Stimulated activated CD4-positive, alpha-beta T cell treated with anti-CD3 and anti-CD28 coated beads, TNF-alpha, amount 100 ng/mL, for 24 hours (primary cell): ENCODE measurements at regions not wholly inside any gene's neighbourhood (a gene's known extent, or its start where the extent isn't known, plus 50 kb on each side); places are given as distances from the start of the nearest gene placed in this dataset.

Experiments
- DNase-seq, 3 experiments: peaks; one replicate each; pipeline ENCODE4 v3.0.0-alpha.2; 2020; ENCODE audit warnings: low read depth in 3 of 3

DNA sequence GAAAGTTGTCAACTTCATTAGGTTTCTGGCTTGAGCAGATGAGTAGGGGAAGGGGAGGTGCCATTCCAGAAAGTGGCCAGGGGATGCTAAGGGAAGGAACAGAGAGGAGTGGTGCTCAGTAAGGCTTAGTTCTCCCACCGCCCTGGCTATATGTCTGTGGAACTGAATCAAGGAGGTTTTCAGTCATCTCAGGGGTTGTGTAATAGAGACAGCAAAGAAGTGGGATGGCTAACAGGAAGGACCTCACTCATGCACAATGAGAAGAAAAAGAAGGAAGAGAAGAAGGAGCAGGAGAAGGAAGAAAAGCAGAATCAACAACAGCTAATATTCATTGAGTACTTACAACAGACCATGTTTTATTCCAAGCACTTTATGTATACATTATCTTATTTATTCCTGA is 368.7 kb downstream of the MID1IP1 start:
- no peak for DNase-seq

DNA sequence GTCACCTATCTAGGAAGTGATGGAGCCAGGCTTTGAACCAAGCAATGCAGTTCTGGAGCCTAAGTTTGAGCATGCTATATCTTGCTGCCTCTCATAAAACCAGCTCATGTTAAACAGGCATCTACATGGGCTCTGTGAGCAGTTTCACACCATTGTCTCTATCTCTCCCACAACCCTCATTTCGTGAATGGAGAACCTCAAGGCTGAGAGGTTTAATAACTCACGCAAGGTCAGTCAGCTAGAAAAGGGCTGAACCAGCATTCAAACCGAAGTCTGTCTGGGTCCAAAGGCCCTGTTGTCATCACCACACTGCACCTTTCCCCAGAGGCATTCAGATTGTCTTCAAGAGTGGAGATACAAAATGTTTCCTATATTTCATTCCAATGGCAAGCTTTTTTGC is 369.2 kb downstream of the MID1IP1 start:
- no peak for DNase-seq

DNA sequence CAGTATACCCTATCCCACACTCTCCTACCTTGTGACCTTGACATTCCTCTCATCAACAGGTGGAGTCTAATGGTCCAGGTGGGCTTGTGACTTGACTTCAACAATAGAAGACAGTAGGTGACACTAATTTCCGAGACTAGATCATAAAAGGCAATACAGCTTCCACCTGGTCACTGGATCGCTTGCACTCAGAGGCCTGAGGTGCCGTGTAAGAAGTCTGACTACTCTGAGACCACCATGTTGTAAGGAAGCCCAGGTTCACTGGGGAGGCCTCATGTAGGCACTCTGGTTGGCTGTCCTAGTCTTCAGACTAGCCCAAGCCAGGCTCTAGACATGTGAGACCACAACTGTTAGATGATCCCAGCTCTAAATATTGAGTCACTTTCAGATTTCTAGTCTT is 370.4 kb downstream of the MID1IP1 start:
- DNase-seq: no peak

DNA sequence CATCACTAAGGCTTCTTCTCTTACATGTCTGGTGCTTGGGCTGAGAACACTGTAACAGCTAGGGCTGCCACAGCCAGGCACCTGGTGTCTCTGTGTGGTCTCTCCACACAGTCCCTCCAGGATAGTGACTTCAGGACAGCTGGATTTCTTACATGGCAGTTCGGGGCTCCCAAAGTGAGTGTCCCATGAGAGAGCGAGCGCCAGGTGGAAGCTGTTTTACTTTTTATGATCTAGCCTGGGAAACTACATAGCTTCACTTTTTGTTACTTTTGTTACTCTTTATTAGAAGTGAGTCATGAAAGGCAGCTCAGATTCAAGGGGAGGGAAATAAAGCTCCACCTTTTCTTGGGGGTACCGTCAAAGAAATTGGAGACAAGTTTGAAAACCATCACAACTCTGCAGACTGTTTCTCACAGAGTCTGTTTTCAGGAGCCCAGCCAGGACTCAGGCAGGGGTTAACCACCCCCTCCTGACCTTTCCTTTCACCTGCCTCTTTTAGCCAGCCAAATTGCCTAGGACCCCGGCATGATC is 373.0 kb downstream of the MID1IP1 start:
- DNase-seq: no peak

DNA sequence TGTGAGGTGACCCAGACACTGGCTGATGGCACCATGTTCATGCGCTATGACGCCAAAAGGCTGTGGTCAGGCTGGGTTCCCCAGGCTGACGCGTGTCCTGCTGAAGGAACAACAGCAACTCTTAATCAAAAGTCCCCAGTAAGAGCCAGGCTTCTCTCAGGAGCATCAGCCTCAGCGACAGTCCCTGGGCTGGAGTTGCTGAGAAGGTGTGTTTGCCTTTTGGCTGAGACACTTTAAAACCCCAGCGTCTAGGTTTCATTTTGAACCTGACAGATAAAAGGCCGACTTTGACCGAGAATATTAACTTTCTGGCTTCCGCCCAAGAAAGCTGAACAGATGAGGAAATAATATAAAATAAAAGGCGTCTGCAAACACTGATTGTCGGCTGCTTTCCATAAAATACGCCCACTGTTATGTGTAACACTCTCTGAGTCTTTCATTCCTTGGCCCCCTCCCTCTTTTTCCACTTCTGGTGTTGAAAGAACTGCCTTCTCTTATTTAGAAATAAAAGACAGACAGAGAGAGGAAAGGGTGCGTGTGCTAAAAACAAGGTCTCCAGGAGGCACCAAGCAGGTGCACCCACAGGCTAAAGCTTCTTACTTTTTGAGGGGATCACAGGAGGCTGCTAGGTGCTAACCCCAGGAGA is 373.6 kb downstream of the MID1IP1 start:
- peak in 2 of 3 experiments; percentile 8 to 30 for DNase-seq

DNA sequence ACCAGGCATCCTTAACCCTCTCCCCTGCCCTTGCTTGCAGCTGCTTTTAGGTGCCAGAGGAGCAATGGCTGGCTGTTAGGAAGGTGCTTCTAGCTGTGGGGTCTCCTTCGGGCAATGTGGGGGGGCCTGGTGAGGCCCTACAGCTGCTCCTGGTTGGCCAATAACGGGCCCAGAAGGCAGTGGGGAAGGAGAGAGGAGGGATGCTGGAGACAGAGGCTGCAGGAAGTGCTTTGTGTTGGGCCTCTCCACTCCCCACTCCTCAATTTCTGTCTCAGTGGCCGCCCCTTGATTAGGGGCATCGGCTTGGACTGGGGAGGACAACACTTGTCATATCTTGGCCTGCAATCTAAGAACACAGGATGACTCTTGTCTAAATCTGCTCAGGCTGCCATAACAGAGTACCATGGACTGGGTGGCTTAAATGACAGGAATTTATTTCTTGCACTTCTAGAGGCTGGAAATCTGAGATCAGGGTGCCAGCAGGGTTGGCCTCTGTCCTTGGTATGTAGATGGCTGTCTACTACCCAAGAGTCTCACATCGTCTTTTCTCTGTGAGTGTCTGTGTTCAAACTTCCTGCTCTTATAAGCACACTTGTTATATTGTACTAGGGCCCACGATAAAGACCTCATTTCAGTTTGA is 374.3 kb downstream of the MID1IP1 start:
- no peak for DNase-seq

DNA sequence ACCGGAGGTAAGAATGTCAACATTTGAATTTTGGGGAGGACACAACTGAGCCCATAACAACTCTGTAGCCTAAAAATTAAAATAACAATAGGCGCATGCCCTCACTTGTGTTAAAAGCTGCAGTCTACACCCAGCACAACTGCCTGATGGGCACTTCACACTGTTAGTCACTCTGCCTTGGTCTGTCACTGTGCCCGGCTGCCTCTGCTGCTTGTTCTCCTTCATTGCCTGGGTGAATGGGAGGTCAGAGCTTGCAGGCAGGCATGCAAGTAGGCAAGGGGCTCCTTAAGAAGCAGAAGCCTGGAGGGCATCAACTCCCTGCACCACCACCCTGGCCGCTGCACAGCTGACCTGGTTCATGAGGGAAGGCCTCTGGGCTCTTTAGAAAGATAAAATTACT is 374.8 kb downstream of the MID1IP1 start:
- DNase-seq: no peak

DNA sequence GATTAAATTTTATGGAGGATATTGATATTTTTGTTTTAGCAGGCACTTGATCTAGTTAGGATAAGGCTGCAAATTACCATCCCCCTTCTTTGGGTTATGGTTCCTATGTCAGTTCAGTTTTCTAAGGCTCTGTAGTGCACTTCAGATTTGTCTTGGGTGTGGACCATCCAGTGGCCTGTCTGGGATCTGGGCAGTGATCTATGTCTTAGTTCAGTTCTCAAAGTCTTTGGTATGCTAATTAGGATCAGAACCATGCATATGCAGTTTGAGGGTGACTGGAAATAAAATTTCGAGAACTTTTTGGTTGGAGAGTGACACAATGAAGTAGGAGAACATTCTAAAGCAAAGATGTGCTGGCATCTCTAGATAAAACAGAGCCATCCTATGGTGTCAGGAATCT is 388.2 kb downstream of the MID1IP1 start:
- no peak for DNase-seq

DNA sequence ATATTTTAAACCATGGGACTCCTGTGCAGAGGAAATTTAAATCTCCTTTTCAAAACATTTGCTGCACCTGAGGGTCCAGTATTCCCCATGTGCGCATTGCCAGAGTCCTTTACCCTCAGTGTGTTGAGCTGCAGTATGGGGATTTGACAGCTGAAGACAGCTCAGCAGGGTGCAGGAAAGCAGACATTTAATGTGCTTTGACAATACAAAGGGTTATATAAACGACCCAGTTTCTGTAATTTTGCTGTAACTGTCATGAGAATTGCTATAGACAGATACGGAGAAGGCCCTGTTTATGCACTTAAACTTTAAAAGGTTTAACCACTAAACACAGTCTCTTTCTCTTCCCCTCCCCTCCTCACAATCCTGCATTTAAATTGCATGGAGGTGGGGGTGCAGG is 393.4 kb downstream of the MID1IP1 start:
- no peak for DNase-seq

DNA sequence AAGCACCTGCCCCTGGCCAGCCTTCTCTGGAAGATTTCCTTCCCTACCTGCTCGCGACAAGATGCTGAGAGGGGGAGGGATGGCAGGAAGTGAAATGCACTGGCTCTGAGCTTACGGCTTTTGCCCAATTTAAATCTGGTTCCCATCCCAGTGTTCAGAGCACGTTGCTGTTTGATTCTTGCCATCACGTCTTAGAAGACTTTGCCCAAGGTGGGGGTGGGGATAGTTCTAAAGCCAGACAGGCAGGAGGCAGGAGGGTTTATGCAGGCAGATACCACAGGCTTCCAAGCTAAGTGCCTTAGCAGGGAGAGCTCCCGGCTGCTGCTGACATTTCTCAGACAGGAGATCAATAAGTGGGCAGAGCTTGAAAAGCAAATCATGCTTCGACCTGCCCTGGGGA is 393.9 kb downstream of the MID1IP1 start:
- DNase-seq: no peak

DNA sequence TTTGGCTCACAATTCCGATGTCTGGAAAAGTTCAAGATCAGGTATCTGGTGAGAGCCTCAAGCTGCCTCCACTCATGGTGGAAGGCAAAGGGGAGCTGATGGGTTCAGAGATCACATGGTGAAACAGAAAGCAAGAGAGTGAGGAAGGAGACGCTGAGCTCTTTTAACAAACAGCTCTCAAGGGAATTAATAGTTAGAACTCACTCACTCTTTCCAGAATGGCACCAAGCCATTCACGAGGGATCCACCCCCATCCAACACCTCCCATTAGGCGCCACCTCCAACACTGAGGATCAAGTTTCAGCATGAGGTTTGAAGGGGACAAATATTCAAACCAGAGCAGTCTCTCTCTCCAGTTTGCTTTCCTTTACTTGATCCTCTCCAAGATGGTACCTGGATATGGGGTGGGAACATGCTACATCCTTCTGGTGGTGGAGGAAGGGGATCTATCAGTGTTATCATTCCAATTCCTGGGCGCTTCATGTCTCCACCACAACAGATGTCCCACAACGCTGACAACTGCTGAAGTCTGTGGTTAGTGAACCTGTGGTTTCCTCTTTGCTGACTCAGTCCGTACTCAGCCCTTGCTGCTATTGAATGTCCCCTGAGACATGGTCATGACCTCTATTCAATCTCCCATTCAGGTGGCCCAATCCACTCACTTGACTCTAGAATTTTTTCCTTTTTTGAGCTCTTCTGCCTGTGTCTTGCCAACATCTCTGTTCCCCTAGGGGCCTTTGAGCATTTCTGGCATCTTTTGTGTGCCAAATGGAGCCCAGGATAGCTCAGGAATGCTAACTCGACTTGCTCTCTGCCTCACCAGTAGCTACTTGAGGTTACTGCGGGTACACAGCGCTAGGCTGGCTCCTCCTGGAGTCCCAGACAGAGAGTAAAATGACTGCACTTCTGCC is 395.2 kb downstream of the MID1IP1 start:
- peak in 1 of 3 experiments; percentile 22 for DNase-seq

DNA sequence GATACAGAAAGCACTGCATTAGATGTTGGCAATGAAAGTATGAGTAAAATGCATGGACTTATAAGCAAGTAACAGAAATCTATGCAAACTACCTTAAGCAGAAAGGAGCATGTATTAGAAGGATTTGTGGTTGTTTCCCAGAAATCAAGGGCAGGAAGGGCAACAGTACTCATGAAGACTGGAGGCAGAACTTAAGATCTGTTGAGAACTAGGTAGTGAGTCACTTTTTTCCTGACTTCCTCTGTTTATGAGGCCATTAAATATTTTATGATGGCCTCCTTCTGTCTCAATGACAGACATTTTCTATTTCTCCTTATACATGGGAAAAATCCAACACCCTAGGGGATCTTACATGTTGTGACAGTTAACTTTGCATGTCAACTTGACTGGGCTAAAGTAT is 398.2 kb downstream of the MID1IP1 start:
- DNase-seq: no peak

DNA sequence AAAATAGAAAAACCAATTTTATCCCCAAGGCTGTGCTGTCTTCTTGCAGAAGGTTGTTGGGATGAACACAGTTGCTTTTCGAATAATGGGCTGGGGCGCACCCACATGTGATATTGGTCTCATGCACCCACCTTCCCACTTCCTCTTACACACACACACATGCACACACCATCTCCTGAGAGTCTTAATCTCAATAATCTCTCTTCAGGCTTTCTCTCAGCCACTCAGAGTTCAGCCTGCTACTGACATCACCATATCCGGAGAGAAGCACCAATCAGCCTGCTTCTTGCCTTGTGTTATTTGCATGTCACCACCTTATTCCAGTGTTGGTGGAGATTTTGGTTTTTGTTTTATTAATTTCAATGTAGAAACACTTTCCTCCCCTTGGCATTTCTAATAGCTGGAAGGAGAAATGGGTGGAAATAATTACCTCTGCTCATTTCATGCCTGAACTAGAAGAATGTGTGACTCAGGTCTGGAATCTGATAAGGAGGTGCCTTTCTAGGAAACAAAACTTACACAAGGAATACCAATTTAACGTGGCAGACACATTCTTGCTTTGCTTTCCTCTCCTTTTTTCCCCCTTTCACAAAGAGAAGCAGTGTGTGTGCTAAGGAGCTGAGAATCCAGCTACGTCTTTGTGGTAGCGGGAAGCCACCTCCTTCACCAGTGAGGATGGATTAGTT is 400.2 kb downstream of the MID1IP1 start:
- no peak for DNase-seq

DNA sequence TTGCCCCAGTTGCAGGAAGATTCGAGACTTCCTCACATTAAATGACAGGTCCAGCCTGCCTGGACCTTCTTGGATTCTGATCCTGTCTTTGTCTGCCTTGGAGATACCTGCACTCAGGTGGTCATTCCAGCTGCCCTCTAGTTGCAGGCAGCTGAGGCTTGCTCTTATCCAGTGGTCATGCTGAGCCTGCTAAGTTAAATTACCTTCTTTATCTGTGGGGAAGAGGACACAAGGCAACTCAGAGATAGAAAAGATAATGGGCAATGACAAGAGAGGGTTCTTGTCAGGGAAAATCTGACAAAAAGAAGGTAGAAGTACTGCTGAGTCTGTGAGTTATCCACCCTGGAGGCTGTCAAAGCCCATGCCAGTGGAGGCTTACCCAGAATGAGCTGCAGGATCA is 401.4 kb downstream of the MID1IP1 start:
- no peak for DNase-seq

DNA sequence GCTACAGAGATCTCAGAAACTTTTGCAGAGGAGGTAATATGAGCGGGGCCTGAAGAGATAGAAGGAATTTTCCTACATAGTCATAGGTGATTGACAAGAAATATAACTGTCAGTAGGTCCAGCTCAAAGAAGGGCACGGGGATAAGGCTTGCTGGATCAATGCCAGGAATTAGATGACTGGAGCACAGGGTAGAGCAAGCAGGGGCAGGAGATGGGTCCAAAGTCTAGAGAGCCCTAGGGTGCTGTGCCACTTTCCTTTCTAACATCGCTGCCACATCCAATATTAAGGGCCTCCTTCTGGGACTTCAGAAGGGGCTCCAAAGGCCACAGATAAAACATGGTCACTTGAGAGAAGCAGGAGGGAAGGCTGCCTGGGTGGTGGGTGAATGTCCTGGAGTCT is 402.2 kb downstream of the MID1IP1 start:
- DNase-seq: no peak

DNA sequence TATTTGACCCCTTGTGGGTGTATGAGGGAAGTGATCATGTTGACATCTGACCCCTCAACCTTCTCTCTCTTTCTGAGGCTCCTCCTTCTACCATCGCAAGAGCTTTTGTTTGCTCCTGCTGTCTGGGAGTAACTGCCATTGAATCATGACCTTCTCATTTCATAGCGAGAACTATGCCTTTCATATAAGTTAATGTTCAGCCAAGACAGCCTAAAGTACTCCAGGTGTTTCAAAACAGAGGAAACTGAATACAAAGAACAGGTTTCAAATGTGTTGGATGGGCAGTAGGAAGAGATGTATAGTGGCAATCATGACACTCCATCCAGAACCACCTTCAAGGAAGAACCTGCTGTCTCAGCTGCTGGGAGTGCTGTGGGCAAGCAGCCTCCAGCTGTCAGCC is 403.1 kb downstream of the MID1IP1 start:
- DNase-seq: no peak

DNA sequence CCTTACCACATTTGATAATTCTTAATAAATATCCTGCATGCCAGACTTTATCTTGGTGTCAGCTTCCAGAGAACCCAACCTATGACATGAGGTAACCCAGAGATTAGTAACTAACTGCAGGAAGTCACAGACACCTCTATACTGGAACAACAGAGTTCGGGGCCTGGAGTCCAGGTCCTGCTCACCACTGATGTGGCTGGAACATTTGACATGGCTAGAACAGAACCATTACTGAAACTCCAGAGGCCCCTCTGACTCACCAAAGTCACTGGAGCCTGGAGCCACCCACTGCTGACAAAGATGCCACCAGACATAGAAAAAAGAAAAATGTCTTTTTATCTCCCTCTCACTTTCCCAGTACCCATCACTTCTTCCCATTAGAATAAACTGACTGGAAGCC is 403.7 kb downstream of the MID1IP1 start:
- DNase-seq: peak; percentile 28 to 55 (median 40)

DNA sequence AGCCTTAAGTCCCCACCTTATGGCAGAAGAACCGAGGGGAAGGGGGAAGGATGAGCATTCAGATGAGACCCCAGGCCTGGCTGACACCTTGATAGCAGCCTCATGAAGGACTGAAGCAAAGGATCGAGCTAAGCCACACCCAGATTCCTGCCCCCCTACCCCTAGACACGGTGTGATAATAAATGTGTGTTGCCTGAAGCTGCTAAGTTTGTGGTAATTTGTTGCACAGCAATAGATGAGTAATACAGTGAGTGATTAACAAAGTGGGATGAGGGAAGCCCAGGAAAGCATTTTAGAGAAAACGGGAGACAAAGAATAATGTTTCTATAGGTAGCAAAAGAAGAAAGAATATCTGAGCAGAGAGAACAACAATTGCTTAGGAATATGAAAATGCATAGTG is 404.2 kb downstream of the MID1IP1 start:
- no peak for DNase-seq

DNA sequence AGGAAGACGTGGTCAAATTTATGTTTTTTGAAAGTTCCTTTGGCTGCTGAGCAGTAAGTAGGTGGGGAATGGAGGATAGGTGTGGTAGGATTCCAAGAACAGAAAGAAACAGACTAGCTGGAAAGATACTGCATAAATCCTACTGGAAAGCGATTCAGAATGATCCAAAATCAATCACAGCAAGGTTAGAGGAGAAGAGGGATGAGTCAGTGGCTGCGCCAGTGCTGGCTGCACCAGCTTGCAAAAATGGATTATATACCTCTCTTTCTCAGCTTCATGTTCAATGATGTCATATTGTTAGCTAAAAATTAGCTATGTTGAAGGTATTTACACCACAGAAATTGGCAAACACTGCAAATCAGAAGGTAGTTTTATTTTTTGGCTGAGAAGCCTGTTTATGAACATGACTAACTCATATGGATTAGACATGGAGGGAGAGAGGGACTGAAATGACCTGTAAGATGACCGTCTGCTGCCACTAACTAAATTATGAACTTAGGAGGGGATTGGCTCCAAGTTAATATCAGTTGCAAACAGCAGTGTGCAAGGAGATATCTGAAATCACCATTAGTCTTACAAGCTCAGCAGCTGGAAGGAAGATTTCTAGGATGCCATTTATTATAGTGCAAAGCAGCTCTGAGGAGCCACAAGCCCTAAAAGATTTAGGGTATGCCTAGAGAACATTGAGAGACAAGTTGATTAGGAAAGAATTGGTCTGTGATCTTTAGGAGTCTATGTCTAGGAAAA is 405.3 kb downstream of the MID1IP1 start:
- no peak for DNase-seq

DNA sequence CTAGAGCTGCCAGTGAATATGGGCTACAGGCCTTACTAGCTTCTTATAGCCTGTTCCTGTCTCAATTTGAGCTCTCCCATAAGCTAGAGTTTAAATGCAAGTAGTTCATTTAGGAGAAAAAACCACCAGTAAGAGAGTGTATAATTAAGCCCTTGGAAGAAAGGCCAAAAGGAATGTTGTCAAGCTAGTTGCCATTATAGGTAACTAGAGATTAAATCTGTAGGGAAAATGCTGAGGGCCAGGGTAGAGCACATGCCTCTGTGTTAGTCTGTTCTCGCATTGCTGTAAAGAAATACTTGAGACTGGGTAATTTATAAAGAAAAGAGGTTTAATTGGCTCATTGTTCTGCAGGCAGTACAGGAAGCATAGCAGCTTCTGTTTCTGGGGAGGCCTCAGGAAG is 410.2 kb downstream of the MID1IP1 start:
- no peak for DNase-seq

DNA sequence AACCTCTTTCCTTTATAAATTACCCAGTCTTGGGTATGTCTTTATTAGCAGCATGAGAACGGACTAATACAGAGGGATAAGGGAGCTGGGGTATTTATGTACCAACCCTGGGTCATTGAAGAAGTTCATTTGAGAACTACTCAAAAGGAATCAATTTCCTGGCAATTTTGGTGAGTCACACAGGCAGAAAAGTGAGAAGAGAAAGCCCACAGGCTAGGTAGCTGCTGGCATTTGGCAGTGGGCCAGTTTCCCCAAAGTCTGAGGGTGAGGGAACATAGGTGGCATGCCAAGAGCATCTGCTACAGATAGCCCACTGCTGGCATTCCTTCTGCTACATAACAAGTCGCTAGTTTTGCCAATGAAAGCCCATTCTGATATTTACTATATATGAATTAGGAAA is 411.2 kb downstream of the MID1IP1 start:
- DNase-seq: peak in 2 of 3 experiments; percentile 10 to 48
